SU-DHL-6 (cell line): ENCODE measurements at regions not wholly inside any gene's neighbourhood (a gene's known extent, or its start where the extent isn't known, plus 50 kb on each side); places are given as distances from the start of the nearest gene placed in this dataset.

Experiments used
- CTCF ChIP-seq: fragments of 200-600 bp; sonication (generic); IDR thresholded peaks from one replicate; pipeline ENCODE4 v1.5.1; 2017; ENCODE audit warnings: antibody characterized with exemption, mild to moderate bottlenecking, low read length, moderate library complexity; ENCODE audit not compliant: insufficient read depth, poor library complexity, severe bottlenecking
- EZH2phosphoT487 ChIP-seq: fragments of 200-600 bp; sonication (generic), shearing (Covaris generic); conservative IDR thresholded peaks from 2 replicates; pipeline ENCODE4 v1.6.1; 2018; ENCODE audit warnings: mild to moderate bottlenecking, antibody characterized with exemption, low read length, moderate library complexity, mixed read lengths

GRCh38 chr18:77865853-77866252 is 616.2 kb downstream of the GALR1 start:
- TF ChIP-seq CTCF (no peak), EZH2phosphoT487 (no peak)
